ENCODE measurements at regions not wholly inside any gene's neighbourhood (a gene's known extent, or its start where the extent isn't known, plus 50 kb on each side); places are given as distances from the start of the nearest gene placed in this dataset.

DNA sequence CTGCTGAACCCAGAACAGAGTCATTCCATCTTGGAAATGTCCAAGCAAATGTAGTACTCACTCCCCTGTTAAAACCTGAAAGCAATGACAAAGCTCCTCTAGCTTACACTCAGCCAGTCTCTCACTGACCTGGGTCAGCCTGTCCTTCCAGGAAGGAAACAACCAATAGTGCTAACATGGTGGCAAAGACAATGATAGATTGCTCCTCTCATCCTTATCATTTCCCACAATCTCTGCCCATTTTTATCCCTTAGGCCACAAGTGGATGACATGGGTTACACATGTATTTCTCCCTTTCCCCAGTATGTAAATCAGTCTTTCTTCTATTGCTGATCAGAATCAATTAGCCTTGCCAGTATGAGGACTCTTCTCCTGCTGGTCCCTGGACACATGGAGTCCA, 154.6 kb upstream of the SESN3 start:
- FAIRE-seq (no peak), DNase-seq (ENCODE audit: insufficient read length) (no peak)
- TF ChIP-seq POLR2A (IDR thresholded peaks at IDR 0.05; ENCODE audit: low read depth, low read length) (no peak), TAF1 (IDR thresholded peaks at IDR 0.05; ENCODE audit: borderline replicate concordance, low read depth, low read length) (no peak), POLR2AphosphoS5 (IDR thresholded peaks at IDR 0.05; ENCODE audit: low read depth, low read length) (no peak)

GRCh38 chr11:95379479-95379878, 148.5 kb upstream of the SESN3 start:
- no peak for TF ChIP-seq POLR2AphosphoS5 (IDR thresholded peaks at IDR 0.05; ENCODE audit: low read depth, low read length)
- TF ChIP-seq POLR2A (IDR thresholded peaks at IDR 0.05; ENCODE audit: low read depth, low read length): no peak
- no peak for TF ChIP-seq TAF1 (IDR thresholded peaks at IDR 0.05; ENCODE audit: borderline replicate concordance, low read depth, low read length)
- DNase-seq (ENCODE audit: insufficient read length): no peak
- no peak for FAIRE-seq

DNA sequence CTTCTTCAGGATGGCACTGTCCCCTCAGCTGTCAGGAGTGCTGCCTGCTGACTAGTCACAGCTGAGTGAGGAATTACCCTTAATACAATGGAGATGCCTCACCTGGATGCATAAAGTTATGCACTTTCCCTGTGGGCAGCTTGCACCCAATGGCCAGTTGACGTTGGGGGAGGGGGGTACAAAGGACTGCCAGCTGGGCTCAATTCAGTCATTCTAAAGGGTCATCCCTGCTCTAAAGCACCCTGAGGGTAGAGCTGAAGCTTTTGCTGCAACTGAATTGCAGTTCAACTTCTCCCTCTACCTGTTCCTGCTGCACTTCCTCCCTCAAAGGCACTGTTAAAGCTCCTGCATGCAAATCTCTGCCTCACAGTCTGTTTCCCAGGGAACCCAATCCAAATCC, 147.8 kb upstream of the SESN3 start:
- DNase-seq (ENCODE audit: insufficient read length): no peak
- no peak for FAIRE-seq
- TF ChIP-seq TAF1 (IDR thresholded peaks at IDR 0.05; ENCODE audit: borderline replicate concordance, low read depth, low read length) (no peak), POLR2A (IDR thresholded peaks at IDR 0.05; ENCODE audit: low read depth, low read length) (no peak), POLR2AphosphoS5 (IDR thresholded peaks at IDR 0.05; ENCODE audit: low read depth, low read length) (no peak)

DNA sequence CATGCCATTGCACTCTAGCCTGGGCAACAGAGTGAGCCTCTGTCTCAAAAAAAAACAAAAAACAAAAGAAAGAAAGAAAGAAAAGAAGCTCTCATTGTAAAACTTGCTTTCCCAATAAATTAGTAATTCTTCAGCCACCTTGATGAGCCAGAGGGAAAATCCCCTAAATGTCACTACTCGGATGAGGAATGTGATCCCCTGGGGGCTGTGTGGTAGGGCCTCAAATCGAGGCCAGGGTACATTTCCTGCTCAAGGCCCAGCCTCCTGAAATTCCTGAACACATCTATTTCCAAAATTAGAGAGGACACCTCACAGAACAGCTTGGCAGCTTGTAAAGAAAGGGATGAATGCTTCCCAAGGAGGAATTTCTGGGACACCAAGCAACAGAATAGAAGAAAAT, 147.1 kb upstream of the SESN3 start:
- TF ChIP-seq POLR2AphosphoS5 (IDR thresholded peaks at IDR 0.05; ENCODE audit: low read depth, low read length) (no peak), TAF1 (IDR thresholded peaks at IDR 0.05; ENCODE audit: borderline replicate concordance, low read depth, low read length) (no peak), POLR2A (IDR thresholded peaks at IDR 0.05; ENCODE audit: low read depth, low read length) (no peak)
- DNase-seq (ENCODE audit: insufficient read length) (no peak), FAIRE-seq (no peak)

GRCh38 chr11:95375886-95376285, 144.9 kb upstream of the SESN3 start:
- no peak for FAIRE-seq

GRCh38 chr11:95375451-95375850, 144.4 kb upstream of the SESN3 start:
- FAIRE-seq (no peak), DNase-seq (ENCODE audit: insufficient read length) (no peak)
- TF ChIP-seq POLR2A (IDR thresholded peaks at IDR 0.05; ENCODE audit: low read depth, low read length) (no peak), POLR2AphosphoS5 (IDR thresholded peaks at IDR 0.05; ENCODE audit: low read depth, low read length) (no peak), TAF1 (IDR thresholded peaks at IDR 0.05; ENCODE audit: borderline replicate concordance, low read depth, low read length) (no peak)

More at GRCh38 chr11:95375886-95376285, 144.9 kb upstream of the SESN3 start:
- TF ChIP-seq POLR2AphosphoS5 (IDR thresholded peaks at IDR 0.05; ENCODE audit: low read depth, low read length): no peak
- no peak for TF ChIP-seq TAF1 (IDR thresholded peaks at IDR 0.05; ENCODE audit: borderline replicate concordance, low read depth, low read length)
- TF ChIP-seq POLR2A (IDR thresholded peaks at IDR 0.05; ENCODE audit: low read depth, low read length): no peak
- DNase-seq (ENCODE audit: insufficient read length): no peak

DNA sequence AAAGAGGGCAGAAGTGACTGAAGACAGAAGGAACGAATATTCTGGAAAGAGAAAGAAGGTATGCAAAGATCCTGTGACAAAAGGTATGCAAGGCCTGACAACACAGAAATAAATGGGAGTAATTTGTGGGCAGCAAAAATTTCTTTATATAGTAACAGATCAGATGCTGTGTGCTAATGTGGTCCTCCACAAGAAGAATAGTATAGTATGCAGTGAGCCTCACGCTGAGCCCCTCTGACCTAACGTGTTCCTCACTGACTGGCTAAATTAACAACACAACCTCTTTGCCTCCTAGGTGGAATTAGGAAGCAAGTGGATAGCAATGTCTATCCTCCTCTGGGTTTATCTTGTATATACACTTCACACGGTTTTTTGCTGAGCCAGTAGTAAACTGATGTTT, 143.1 kb upstream of the SESN3 start:
- no peak for DNase-seq (ENCODE audit: insufficient read length)
- FAIRE-seq: no peak
- no peak for TF ChIP-seq POLR2AphosphoS5 (IDR thresholded peaks at IDR 0.05; ENCODE audit: low read depth, low read length)
- TF ChIP-seq TAF1 (IDR thresholded peaks at IDR 0.05; ENCODE audit: borderline replicate concordance, low read depth, low read length): no peak
- no peak for TF ChIP-seq POLR2A (IDR thresholded peaks at IDR 0.05; ENCODE audit: low read depth, low read length)

- FAIRE-seq (no peak), DNase-seq (ENCODE audit: insufficient read length) (no peak)
- TF ChIP-seq POLR2A (IDR thresholded peaks at IDR 0.05; ENCODE audit: low read depth, low read length) (no peak), TAF1 (IDR thresholded peaks at IDR 0.05; ENCODE audit: borderline replicate concordance, low read depth, low read length) (no peak), POLR2AphosphoS5 (IDR thresholded peaks at IDR 0.05; ENCODE audit: low read depth, low read length) (no peak)
Observed at GRCh38 chr11:95373241-95373640, 142.2 kb upstream of the SESN3 start.

DNA sequence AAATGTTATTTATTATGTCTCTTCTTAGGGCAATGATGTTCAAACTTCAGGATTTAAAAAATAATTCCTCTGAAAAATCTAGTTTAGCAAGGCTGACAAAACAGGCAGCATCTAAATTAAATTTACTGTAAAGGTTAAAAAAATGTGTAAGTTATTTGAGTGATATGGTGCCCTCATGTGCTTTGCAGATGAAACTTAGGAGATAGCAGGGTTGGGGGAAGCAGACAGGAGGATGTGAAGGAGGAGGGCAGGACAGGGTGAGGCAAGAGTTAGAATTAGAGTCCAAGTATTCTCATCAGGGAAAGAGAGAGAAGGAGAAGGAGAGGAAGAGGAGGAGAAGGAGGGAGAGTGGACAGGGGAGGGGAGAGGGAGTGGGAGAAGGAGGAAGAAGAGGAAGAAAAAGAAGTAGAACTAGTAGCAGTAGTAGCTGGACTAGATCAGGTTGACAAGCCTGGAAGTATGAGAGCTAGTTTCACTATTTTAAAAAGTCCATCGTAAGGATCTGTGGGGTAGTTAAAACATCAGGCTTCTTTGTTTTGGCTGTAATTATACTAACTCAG, 141.2 kb upstream of the SESN3 start:
- FAIRE-seq (no peak), DNase-seq (ENCODE audit: insufficient read length) (no peak)
- TF ChIP-seq POLR2A (IDR thresholded peaks at IDR 0.05; ENCODE audit: low read depth, low read length) (no peak), POLR2AphosphoS5 (IDR thresholded peaks at IDR 0.05; ENCODE audit: low read depth, low read length) (no peak)

- FAIRE-seq: no peak
- no peak for TF ChIP-seq TAF1 (IDR thresholded peaks at IDR 0.05; ENCODE audit: borderline replicate concordance, low read depth, low read length)
- TF ChIP-seq POLR2AphosphoS5 (IDR thresholded peaks at IDR 0.05; ENCODE audit: low read depth, low read length): no peak
- TF ChIP-seq POLR2A (IDR thresholded peaks at IDR 0.05; ENCODE audit: low read depth, low read length): no peak
- no peak for DNase-seq (ENCODE audit: insufficient read length)
Observed at GRCh38 chr11:95371153-95371552, 140.2 kb upstream of the SESN3 start.

DNA sequence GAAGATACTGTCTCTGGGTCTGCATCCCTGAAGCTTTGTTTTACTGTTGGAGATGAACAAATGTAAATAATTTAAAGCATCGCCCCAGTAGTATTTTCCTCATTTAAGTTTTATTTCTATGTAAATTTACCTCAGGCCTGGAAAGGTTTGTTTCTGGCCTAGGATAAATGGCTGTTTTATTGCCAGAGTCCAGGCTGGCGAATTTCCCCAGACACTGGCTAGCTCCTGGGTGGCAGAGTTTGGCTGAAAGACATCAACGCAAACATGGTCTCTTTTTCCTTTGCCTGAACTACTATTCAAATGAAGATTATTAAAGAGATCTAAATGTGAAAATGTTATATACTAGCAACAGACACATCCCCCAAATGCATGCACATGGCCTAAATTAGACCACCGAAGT, 136.7 kb upstream of the SESN3 start:
- no peak for TF ChIP-seq POLR2AphosphoS5 (IDR thresholded peaks at IDR 0.05; ENCODE audit: low read depth, low read length)
- TF ChIP-seq TAF1 (IDR thresholded peaks at IDR 0.05; ENCODE audit: borderline replicate concordance, low read depth, low read length): no peak
- no peak for TF ChIP-seq POLR2A (IDR thresholded peaks at IDR 0.05; ENCODE audit: low read depth, low read length)
- FAIRE-seq (no peak), DNase-seq (ENCODE audit: insufficient read length) (no peak)

DNA sequence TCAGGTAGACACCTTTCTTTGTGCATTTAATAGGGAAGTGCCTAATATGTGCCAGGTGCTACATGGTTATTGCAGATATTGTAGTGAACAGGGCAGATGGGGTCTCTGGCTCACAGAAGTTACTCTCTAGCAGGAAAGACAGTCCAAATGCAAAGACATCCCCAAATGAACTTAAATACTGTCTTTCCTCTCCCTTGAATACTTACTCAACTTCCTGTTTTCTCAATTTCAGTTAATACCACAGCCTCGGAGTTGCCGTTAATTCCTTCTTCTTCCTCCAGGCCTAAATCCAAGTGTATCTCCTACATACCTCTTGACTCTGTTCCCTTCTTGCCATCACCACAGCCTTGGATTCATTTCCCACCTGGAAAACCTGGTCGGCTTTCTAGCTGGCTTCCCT, 134.3 kb upstream of the SESN3 start:
- no peak for DNase-seq (ENCODE audit: insufficient read length)
- no peak for FAIRE-seq
- TF ChIP-seq POLR2A (IDR thresholded peaks at IDR 0.05; ENCODE audit: low read depth, low read length) (no peak), TAF1 (IDR thresholded peaks at IDR 0.05; ENCODE audit: borderline replicate concordance, low read depth, low read length) (no peak), POLR2AphosphoS5 (IDR thresholded peaks at IDR 0.05; ENCODE audit: low read depth, low read length) (no peak)
